HEK293T (cell line): ENCODE measurements at regions not wholly inside any gene's neighbourhood (a gene's known extent, or its start where the extent isn't known, plus 50 kb on each side); places are given as distances from the start of the nearest gene placed in this dataset.

ENCODE experiments used
- CTCF ChIA-PET: fragments of 350-600 bp; formaldehyde crosslinking; extraction: SDS; loops from one replicate; lab custom pipeline; 2021; ENCODE audit warnings: antibody characterized with exemption, inconsistent platforms; lab: Yijun Ruan, JAX
- POLR2A ChIA-PET: fragments of 350-600 bp; formaldehyde crosslinking; extraction: SDS; loops from one replicate; lab custom pipeline; 2020; ENCODE audit warnings: antibody characterized with exemption, inconsistent platforms; lab: Yijun Ruan, JAX
- DNase-seq: peaks from one replicate; pipeline ENCODE4 v3.0.0; 2012; ENCODE audit warnings: mixed read lengths; ENCODE audit errors: extremely low spot score
- ARNT ChIP-seq: fragments of 450-650 bp; IDR thresholded peaks from 2 replicates; pipeline ENCODE4 v1.6.1; 2017; ENCODE audit warnings: mild to moderate bottlenecking
- BHLHE40 ChIP-seq: fragments of 450-650 bp; IDR thresholded peaks from 2 replicates; pipeline ENCODE4 v1.6.1; 2016; ENCODE audit warnings: mild to moderate bottlenecking, moderate library complexity, borderline replicate concordance
- CTBP1 ChIP-seq: fragments of 450-650 bp; IDR thresholded peaks from 2 replicates; pipeline ENCODE4 v1.6.1; 2016; ENCODE audit warnings: borderline replicate concordance
- ELF4 ChIP-seq: fragments of 450-650 bp; IDR thresholded peaks from 2 replicates; pipeline ENCODE4 v1.6.1; 2017; ENCODE audit warnings: antibody characterized with exemption
- FOXA1 ChIP-seq: fragments of 450-650 bp; IDR thresholded peaks from 2 replicates; pipeline ENCODE4 v1.6.1; 2016; ENCODE audit warnings: mild to moderate bottlenecking
- FOXK2 ChIP-seq: fragments of 450-650 bp; IDR thresholded peaks from 2 replicates; pipeline ENCODE4 v1.6.1; 2016; ENCODE audit warnings: mild to moderate bottlenecking
- FOXM1 ChIP-seq: fragments of 450-650 bp; IDR thresholded peaks from 2 replicates; pipeline ENCODE4 v1.6.1; 2017; ENCODE audit warnings: mild to moderate bottlenecking, borderline replicate concordance
- HDGF ChIP-seq: fragments of 450-650 bp; IDR thresholded peaks from 2 replicates; pipeline ENCODE4 v1.6.1; 2017; ENCODE audit warnings: antibody characterized with exemption, borderline replicate concordance
- L3MBTL2 ChIP-seq: fragments of 450-650 bp; conservative IDR thresholded peaks from 2 replicates; pipeline ENCODE4 v1.6.1; 2016; ENCODE audit warnings: mild to moderate bottlenecking
- LEF1 ChIP-seq: fragments of 450-650 bp; IDR thresholded peaks from 2 replicates; pipeline ENCODE4 v1.6.1; 2017; ENCODE audit warnings: mild to moderate bottlenecking, borderline replicate concordance
- NFRKB ChIP-seq: fragments of 450-650 bp; IDR thresholded peaks from 2 replicates; pipeline ENCODE4 v1.6.1; 2016; ENCODE audit warnings: mild to moderate bottlenecking, moderate library complexity
- PKNOX1 ChIP-seq: fragments of 450-650 bp; IDR thresholded peaks from 2 replicates; pipeline ENCODE4 v1.6.1; 2016
- SP1 ChIP-seq: fragments of 450-650 bp; IDR thresholded peaks from 2 replicates; pipeline ENCODE4 v1.6.1; 2017
- SUZ12 ChIP-seq: fragments of 450-650 bp; IDR thresholded peaks from 2 replicates; pipeline ENCODE4 v1.6.1; 2016; ENCODE audit warnings: mild to moderate bottlenecking
- TARDBP ChIP-seq: fragments of 450-650 bp; IDR thresholded peaks from 2 replicates; pipeline ENCODE4 v1.6.1; 2016
- ZNF384 ChIP-seq: fragments of 450-650 bp; IDR thresholded peaks from 2 replicates; pipeline ENCODE4 v1.6.1; 2016

- CTCF ChIA-PET: no interaction called here
- DNase-seq: no peak
- TF ChIP-seq PKNOX1 (no peak), CTBP1 (no peak), NFRKB (no peak), FOXM1 (no peak), FOXK2 (no peak), SP1 (no peak), LEF1 (no peak), ELF4 (no peak), ARNT (no peak), TARDBP (no peak), ZNF384 (no peak), BHLHE40 (no peak), SUZ12 (no peak), FOXA1 (no peak), HDGF (no peak), L3MBTL2 (no peak)
- POLR2A ChIA-PET: no interaction called here
These were observed 239.1 kb downstream of the SEC14L1 start for GRCh38 chr17:77379832-77380231.

- no peak for DNase-seq
- no peak for TF ChIP-seq FOXM1
- CTCF ChIA-PET: no interaction called here
- POLR2A ChIA-PET: no interaction called here
These were observed 239.8 kb downstream of the SEC14L1 start for GRCh38 chr17:77380395-77381184.

GRCh38 chr17:77381185-77381700 is 240.5 kb downstream of the SEC14L1 start:
- POLR2A ChIA-PET: no interaction called here
- no peak for DNase-seq
- CTCF ChIA-PET: no interaction called here
- TF ChIP-seq HDGF: no peak
- TF ChIP-seq ZNF384: no peak
- no peak for TF ChIP-seq SP1
- no peak for TF ChIP-seq FOXA1
- no peak for TF ChIP-seq PKNOX1
- TF ChIP-seq BHLHE40: no peak
- TF ChIP-seq ELF4: no peak
- TF ChIP-seq NFRKB: no peak
- TF ChIP-seq TARDBP: no peak
- TF ChIP-seq FOXM1: no peak
- TF ChIP-seq CTBP1: no peak
- TF ChIP-seq SUZ12: no peak
- TF ChIP-seq FOXK2: no peak
- no peak for TF ChIP-seq LEF1
- TF ChIP-seq ARNT: no peak
- no peak for TF ChIP-seq L3MBTL2

- CTCF ChIA-PET: no interaction called here
- TF ChIP-seq LEF1 (no peak), TARDBP (no peak), ZNF384 (no peak), HDGF (no peak), ARNT (no peak)
- no peak for DNase-seq
- POLR2A ChIA-PET: no interaction called here
These were observed 241.0 kb downstream of the SEC14L1 start for GRCh38 chr17:77381731-77382130.

- no peak for TF ChIP-seq FOXK2
- TF ChIP-seq HDGF: no peak
- TF ChIP-seq LEF1: no peak
- no peak for TF ChIP-seq SUZ12
- TF ChIP-seq CTBP1: no peak
- no peak for TF ChIP-seq ELF4
- TF ChIP-seq L3MBTL2: no peak
- no peak for TF ChIP-seq FOXM1
- TF ChIP-seq NFRKB: no peak
- TF ChIP-seq ARNT: no peak
- TF ChIP-seq TARDBP: no peak
- no peak for TF ChIP-seq FOXA1
- no peak for TF ChIP-seq SP1
- TF ChIP-seq BHLHE40: no peak
- TF ChIP-seq PKNOX1: no peak
- no peak for DNase-seq
- ChIA-PET CTCF (no interaction called here), POLR2A (no interaction called here)
These were observed 241.7 kb downstream of the SEC14L1 start for GRCh38 chr17:77382356-77382911.
